HG02840 (cell line): ENCODE measurements at regions not wholly inside any gene's neighbourhood (a gene's known extent, or its start where the extent isn't known, plus 50 kb on each side); places are given as distances from the start of the nearest gene placed in this dataset.

Experiments used
- ATAC-seq: cut with Tn5 transposase; IDR thresholded peaks from one replicate; pipeline ENCODE4 v1.9.1; 2021; ENCODE audit warnings: mild to moderate bottlenecking, moderate library complexity, moderate number of reproducible peaks; ENCODE audit not compliant: unreplicated experiment, low FRiP score

GRCh38 chr7:109109558-109109957, 539.9 kb downstream of the DNAJB9 start:
- ATAC-seq: no peak

- ATAC-seq: no peak
Measured at GRCh38 chr7:109111086-109111485, 541.4 kb downstream of the DNAJB9 start.

DNA sequence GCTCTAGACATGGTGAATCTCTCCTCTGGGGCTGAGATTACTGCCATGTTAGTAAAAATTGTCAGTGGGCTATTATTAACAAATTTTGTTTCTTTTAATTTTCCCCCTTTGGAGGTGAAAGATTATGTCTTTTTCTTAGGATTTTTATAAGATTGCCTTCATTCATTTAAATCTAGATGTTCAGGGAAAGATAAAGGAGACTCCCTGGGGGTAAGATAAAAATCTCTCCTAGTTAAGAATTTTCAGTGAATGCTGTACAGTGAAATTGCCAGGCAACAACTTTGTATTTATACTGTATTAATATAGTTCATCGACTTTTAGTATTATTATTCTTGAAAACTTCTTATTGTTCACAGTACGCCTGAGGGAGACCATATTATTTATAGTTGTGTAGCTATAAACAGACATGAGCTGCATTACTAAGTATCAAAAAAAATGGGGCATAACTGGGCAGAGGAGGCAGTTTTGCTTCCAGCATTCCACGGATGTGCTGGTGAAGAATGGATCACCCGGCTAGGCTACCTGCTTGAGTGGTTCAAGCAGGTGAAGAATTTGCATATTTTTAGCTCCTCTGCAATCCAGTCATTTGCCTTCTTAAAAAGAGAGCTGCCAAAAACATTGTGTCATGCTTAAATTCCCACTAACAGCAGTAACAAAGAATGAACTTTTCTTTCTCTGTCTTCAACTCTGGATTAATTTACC, 552.1 kb downstream of the DNAJB9 start:
- no peak for ATAC-seq

GRCh38 chr7:109125001-109125400, 555.3 kb downstream of the DNAJB9 start:
- no peak for ATAC-seq

GRCh38 chr7:109126404-109127050, 556.9 kb downstream of the DNAJB9 start:
- no peak for ATAC-seq

DNA sequence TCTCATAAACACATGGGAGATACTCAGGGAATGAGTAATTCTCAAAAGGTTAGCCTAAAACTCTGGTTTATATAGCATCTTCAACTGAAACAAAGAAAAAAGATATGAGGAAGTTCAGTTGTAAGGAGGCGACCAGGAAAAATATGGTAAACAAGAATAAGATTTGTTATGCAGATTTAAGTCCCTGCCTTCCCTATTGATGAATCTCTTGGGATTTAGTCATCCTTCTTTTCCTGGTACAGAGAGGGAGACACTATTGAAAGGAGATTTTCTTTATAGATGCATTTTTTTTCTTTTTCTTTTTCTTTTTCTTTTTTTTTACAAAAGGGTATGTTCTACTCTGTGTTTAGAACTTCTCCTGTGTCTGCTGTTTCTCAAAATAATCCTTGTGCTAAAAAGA, 557.5 kb downstream of the DNAJB9 start:
- ATAC-seq: no peak

GRCh38 chr7:109131141-109131540, 561.5 kb downstream of the DNAJB9 start:
- no peak for ATAC-seq

GRCh38 chr7:109136893-109137292, 567.2 kb downstream of the DNAJB9 start:
- ATAC-seq: no peak

DNA sequence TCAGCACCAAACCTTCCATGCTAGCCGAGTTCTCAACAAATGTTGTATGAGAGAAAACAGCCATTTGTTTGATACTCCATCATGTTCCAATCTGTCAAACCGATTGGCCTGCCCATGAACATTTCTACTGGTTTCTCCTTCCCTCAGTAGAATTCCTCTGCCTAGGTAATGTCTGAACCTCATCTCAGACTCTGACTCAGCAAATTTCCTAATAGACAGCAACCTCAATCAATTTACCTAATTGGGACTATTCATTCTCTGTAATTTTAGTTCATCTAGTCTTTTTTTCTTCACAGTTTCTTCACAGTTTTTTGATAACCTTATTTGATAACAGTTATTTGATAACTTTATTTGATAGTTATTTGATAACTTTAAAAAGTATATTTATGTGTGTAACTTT, 585.1 kb downstream of the DNAJB9 start:
- ATAC-seq: no peak

DNA sequence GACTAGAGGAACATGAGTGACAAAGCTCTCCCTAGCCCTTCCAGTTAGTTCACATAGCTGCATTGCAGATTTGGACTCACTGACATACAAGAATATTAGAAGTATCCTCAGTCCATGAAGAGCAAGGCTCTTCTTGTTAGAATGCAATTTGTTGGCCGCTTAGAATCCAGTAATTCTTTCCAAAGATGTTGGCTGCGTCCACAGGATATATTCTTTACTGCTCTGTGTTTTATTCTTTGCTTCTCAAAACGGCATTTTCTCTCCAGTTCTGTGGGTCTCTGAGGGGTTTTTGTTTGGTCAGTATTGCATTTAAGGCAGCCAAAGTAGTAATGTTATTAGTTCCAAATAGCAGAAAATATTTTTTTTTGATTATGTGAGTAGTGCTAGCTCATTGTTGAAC, 588.6 kb downstream of the DNAJB9 start:
- no peak for ATAC-seq

- ATAC-seq: no peak
Measured at GRCh38 chr7:109176661-109177060, 607.0 kb downstream of the DNAJB9 start.

DNA sequence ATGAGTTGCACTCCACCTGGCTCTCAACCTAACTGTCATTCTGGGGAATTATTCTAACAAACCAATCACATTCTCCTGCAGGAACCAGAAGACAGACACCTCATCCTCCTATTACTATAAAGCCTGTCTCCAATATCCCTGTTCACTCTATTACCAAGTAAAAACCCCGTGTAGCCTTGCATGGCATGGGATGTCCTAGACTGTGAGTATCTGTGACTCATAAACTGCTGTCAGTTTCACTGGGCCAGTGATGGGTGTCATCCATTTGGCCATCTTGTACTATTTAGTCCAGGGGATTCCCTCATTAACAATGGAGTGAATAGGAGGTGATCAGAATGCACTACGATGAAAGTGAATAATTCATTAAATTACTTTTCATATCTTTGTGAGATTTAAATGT, 608.7 kb downstream of the DNAJB9 start:
- no peak for ATAC-seq

DNA sequence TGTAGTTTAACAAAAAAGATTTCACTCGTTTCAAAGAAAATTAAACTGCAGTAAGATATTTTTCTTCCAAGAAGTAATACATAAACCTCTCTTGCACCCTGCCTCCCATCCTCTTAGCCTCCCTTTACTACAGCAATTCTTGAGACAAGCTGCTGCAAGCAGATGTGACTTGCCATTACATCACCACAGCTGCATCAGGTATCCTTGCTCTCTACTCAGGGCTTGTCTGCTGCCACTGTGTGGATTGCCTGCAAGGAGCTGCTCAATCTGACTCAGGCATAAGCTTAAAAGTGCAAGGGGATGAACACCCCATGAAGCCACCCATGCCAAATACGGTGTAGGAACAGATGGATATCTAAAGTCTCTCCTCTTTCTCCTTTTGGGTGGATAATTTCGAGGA, 609.9 kb downstream of the DNAJB9 start:
- ATAC-seq: no peak

GRCh38 chr7:109190766-109191398, 621.2 kb downstream of the DNAJB9 start:
- no peak for ATAC-seq

GRCh38 chr7:109206196-109206595, 636.5 kb downstream of the DNAJB9 start:
- ATAC-seq: no peak

DNA sequence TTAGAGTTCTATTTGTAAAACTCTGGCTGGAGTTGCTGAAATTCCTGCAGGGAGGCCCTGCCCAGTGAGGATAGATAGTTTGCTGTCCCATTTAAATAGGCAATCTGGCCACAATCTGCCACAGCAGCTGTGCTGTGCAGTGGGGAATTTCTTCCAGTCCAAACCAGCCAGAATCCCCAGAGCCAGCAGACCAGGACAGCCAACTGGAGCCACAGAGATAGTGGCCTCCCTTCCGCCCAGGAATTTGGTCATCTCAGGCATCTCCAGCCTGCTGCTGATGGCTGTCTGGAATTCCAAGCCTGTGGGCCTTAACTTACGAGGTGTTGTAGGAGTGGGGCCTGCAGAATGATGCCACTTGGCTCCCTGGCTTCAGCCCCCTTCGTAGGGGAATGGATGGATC, 643.4 kb downstream of the DNAJB9 start:
- no peak for ATAC-seq

DNA sequence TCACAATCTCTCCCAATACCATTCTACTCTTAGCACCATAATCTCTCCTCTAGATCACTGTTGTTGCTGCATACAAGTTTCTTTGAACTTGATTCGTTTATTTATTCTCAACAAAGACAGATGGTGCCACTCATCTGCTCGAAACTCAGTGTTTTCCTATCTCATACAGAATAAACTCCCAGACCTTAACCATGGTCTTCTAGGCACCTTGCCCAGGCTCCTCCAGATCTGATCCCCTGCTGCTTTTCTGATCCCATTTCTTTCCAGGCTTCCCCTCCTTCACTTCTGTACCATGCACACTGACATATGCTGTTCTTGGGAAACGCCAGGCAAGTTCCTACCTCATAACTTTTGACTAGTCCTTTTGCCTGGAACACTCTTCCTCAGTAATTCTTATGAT, 645.7 kb downstream of the DNAJB9 start:
- ATAC-seq: no peak

DNA sequence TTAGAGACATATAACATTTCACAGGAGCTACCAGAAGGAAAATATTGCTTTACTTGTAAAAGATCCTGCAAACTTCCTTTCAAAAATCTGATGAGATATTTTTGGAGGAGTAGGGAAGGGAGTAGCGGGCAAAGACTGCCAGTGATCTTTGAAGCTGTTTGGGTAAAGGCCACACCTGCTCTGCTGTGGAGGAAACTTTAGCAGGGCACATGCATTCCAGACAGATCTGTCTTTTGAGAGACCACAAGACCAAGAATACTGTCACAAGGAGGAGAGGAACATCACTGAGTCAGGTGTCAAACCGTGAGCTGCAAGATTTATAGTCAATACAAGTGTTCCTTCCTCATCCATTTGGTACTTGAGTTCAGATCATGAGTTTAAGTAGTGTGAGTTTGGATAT, 654.4 kb downstream of the DNAJB9 start:
- no peak for ATAC-seq

DNA sequence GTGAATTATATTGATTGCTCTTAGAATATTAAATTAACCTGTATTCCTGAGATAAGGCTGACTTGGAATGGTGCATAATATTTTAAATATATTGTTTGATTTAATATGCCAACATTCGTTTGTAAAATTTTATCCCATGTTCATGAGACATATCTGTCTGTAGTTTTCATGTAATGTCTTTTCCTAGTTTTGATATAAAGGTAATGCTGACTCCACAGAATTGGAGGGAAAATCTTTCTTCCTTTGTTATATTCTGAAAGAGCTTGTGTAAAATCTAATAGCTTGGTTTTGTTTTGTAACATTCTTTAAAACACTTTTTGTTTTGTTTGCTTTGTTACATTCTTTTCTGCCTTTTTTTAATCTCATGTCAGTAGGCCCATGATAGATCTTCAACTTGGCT, 657.0 kb downstream of the DNAJB9 start:
- ATAC-seq: no peak

- no peak for ATAC-seq
Measured at GRCh38 chr7:109235316-109235715, 665.6 kb downstream of the DNAJB9 start.

GRCh38 chr7:109246330-109247077, 676.8 kb downstream of the DNAJB9 start:
- no peak for ATAC-seq
